NCI-H748 treated with DMSO at 0.1 percent for 48 hours (cell line): ENCODE measurements at regions not wholly inside any gene's neighbourhood (a gene's known extent, or its start where the extent isn't known, plus 50 kb on each side); places are given as distances from the start of the nearest gene placed in this dataset.
"Not testable (repeated sequence)": the region's sequence is repeated elsewhere in the genome, so short reads cannot be mapped to it uniquely, and the experiment has no call there.

ENCODE experiments used
- DNase-seq: peaks from one replicate; lab custom pipeline; 2025; lab: John Stamatoyannopoulos, UW

DNA sequence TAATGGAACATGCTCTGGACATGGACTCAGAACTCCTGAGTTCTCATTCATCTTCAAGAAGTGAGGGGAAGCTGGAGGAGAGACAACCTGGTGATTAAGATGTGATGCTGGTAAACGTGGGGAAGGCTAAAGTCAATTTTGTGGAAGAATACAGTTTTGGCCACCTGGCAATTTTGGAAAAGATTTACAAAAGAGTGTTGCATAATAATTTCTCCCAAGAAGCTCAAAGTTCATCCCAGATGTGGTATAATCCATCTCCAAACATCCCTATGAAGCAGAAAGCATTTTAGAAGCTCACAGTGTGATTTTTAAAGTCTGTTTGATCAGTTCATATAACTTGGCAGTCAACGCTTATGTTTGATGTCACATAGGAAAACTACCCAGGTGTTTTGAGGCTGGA is 208.7 kb downstream of the LMX1A start:
- DNase-seq: no peak

DNA sequence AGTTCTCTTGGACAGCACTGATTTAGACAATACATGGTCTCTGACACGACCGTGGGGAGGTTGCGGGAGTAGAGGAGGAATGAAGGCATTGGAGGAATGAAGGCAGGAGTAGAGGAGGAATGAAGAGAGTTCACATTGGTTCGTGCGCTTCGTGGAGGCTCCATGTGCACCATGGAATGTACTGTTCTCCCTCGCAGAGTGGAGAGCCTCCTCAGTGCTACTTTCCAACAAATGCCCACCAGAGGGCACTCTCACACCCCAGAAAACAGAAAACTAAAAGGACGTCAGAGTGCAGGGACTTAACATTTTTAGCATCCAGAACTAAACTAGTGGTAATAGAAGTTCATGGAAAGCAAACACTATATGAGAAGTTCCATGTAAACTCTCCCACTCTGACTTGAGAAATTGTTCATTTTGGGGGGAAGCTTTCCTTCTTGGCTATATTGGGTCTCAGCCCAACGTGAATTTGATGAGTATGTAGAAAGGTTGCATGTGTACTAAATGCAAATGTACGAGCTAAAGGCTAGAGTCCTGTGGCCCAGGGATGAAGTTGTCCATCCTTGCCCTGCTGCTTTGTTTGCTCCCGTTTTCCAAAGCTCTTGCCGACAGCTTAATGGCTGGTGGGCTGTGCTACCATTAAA is 211.6 kb downstream of the LMX1A start:
- DNase-seq: peak; percentile 59

DNA sequence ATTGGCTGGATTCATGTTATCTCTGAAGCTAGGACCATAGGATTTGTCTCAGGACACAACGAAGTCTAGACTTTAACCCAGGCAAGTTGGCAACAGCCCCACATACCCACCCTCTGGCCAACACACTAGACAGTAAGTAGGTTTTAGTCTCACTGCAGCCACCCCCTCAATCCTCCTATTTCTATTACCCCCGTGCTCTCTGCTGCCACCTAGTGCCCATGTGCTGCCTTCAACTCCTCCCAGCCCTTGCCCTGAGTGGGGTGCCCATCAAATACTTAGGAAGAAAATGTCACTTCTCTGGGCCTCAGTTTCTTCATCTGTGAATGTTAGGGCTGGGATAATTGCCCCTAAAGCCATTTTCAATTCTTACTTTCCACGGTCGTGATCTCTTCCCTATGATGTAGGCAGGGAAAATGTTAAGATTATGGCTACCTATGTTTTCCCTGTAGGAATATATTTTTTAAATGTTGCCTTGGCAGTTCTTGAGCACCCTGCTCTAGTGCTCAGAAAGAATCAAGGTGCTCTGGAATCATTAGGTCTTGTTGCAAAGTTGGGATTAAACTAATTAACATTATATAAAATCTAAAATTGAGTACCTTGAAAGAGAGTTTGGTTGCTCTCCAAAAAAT is 213.0 kb downstream of the LMX1A start:
- peak; percentile 18 for DNase-seq

DNA sequence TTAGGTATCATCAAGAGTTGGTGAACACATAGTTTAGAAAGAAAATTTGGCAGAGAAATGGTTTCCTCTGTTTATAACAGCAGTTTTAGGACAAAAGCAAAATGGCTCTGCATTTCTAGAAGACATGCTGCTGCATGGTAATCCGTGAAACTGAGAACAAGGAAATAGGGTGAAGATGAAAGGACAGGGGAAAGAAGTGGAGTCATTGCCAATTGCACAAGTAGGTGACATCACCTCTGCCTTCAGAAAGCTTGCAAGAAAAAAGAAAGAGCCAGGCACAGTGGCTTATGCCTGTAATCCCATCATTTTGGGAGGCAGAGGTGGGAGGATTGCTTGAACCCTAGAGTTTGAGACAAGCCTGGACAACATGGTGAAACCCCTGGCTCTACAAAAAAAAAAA is 217.6 kb downstream of the LMX1A start:
- no peak for DNase-seq

GRCh38 chr1:165137551-165138316 is 218.8 kb downstream of the LMX1A start:
- DNase-seq: no peak

DNA sequence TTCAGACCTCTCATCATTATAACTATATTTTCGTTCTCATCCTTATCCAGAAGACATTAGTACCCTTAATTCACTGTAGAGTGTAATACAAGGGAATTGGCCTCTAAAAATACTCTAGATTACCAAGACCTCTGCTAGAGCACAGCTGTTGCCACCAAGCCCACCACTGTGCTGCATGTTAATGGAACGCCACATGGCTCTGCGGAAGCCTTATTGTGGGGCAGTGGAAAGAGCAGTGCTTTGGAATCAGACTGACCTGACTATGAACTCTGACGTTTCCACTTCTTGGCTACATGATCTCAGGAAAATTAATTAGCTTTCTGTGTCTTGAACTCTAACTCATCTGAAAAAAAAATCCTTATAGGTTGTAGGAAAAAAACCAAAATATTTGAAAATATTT is 222.1 kb downstream of the LMX1A start:
- DNase-seq: no peak

DNA sequence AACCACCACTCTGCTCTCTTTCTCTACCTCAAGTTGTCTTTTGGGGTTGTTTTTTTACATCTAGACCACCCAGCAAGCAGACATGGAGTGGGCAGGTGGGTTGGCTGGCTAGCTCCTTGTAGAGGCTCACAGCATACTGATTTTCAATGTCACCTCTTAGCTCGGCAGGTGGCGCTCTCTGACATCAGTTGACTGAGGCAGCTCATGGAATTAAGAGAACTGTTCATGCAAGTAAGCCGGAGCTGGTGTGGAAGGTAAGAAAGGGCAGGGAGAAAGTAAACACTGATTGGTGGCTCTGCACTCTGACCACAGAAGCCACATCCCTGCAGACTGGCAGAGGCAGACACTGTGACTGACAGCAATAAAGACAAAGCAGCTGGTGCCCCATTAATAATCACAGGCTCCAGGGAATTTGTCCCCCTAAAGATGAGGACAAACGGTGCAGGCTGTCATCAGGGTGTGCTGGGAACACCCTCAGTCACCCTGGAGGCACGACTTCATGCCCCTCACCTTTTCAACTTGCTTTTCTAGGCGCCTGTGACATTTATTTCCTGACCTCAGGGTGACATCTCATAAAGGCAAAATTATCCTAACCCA is 226.8 kb downstream of the LMX1A start:
- peak; percentile 62 for DNase-seq

DNA sequence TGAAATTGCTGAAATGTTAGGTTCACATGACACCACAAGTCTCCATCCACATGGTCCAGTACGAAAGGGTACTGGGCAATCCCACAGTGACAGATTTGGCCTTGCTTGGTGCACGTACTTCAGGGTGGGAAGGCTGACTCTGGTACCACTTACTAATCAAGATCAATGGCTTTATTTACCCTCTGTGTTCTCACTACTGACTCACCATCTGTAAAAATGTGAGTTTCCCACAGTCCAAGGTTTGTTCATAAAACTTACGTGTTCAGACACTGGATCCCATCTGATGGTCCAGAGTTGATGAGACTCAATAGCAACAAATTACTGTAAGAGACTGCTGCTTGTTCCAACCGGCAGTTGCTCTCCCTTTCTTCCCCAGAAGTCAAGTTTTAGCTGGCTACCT is 231.7 kb downstream of the LMX1A start:
- DNase-seq: no peak

- no peak for DNase-seq
Measured at GRCh38 chr1:165119086-165119485, 237.4 kb downstream of the LMX1A start.

DNA sequence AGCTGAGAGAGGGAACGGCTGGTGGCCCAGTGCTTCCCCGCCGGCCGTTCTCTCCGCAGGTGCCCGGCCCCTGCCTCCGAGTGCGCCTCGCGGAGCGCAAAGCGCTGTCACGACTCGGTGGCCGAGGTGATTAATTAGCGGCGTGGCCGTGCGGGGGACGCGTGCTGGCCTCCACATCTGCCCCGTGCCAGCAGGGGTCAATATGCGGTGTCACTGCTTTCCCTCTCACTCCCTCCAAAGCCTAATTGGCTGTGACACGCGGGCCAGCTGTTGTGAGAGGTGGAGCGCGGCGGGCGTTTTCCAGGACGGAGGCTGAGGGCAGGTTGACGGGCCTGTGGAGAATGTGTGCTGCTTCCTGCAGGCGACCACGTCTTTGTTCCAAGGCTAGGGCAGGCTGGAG is 239.0 kb downstream of the LMX1A start:
- DNase-seq: no peak

DNA sequence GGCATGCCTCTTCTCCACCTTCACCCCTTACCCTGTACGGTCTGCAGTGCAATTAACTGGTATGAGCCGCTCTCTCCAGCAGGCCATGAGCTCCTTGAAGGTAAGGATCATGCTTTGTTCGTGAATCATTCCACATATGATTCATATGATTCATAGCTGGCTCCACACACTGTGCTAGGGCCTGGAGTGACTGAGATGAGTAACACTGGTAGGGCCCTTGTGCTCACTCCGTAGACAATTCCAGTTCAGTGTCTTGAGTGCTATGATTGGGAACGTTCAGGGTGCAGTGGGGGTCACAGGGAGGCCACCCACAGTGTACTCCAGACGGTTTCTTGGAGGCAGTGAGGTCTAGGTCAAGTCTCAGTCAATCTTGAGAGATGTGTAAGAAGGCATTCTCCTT is 239.8 kb downstream of the LMX1A start:
- no peak for DNase-seq

DNA sequence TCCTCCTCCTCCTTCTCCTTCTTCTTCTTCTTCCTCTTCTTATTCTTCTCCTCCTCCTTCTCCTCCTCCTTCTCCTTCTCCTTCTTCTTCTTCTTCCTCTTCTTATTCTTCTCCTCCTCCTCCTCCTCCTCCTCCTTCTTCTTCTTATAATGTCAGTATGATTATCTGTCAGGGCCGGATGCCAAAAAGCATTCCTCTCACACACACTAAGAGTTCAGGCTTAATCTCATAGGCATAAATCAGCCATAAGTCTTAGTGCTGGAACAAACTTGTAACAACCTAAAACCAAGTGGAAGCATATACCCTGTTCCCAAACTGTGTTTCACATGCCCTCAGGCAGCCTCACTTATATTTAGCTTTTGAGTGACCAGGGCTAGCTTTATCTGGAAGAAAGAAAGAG is 240.3 kb downstream of the LMX1A start:
- DNase-seq: no peak

DNA sequence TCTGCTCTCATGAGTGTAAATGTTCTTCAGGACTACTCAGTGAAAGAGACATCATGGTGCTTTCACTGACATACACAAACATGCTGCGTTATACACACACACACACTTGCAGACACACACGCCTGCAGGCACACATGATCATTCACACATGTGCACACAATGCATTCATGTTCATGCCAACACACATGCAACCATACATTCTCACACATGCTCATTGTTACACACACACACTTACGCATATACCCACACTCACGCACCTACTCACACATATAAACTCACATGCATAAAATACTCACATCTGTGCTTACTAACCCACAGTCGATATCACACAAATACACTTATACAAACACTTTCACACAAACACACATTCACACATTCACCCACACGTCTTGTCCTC is 241.6 kb downstream of the LMX1A start:
- no peak for DNase-seq

DNA sequence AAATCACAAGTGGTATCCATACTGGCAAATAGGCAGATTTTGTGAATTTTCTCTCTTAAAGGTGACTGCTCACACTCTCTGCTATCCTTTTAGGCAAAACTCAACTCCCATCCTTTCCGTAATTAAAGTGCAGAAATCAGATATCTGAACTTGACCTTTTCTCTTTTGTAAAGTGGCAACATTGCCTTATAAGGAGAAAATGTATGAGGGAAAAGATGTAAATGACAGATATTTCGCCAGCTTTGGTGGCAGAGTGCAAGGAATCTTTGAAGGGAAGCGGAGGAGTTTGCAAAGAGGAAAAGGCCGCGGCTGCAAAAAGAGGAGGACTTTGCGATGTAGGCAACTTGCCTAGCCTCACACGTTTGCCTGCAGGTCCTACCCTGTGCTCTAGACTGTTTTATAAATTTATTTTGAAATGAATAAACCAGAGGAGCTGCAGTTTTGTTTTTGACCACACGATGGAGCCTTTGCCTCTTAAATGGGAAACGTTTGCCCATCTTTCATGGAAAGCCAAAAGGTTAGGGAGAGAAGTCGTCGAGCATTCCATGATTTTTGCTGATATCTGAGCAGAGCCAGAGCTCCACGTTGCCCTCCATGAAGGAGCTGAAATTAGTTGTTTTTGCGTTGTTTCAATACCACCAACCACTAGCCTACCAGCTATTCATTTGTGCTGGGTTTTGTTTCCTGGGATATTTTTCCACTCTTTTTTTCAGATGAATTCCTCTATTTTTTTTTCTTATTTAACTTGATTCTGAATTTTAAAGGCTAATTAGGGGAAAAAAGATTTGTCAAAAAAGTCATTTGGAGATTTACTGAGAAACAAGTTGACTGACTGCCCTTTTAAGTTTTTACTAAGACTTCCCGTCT is 242.3 kb downstream of the LMX1A start:
- peak; percentile 69 for DNase-seq

DNA sequence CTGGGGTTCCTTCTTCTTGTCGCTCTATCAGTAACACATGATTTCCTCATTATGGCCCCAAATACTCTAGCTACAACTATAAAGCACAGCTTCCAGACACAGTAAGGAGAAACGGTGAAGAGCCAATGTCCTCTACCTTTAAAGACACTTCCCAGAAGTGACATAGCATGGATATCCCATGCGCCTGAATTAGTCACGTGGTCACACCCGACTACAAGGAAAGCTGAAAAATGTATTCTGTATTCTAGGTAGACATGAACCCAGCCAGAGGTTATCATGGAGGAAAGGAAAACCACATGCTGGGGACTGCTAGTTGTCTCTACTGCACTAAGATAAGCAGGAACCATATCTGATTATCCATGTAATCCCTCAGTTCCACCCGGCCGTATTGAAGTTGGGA is 244.3 kb downstream of the LMX1A start:
- no peak for DNase-seq

GRCh38 chr1:165109013-165109412 is 247.5 kb downstream of the LMX1A start:
- DNase-seq: peak; percentile 63

GRCh38 chr1:165092542-165093162 is 263.9 kb downstream of the LMX1A start:
- DNase-seq: not testable (repeated sequence)

- DNase-seq: no peak
Measured at GRCh38 chr1:165080253-165080896, 276.1 kb downstream of the LMX1A start.

DNA sequence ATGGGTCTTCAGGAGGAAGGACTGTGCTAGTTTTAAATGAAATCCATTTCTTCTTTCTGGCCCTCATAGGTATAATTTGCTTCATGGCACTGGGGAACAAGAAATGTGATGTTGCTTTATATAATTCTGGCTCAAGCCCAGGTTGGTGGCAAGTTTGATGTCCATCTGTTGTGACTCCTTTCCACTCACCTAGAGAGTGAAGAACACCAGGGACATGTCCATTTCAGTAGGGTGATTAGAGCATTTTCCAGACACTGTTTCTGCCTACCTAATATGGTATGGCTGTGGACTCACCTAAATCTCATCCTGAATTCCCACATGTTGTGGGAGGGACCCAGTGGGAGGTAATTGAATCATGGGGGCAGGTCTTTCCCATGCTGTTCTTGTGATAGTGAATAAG is 278.1 kb downstream of the LMX1A start:
- DNase-seq: no peak

DNA sequence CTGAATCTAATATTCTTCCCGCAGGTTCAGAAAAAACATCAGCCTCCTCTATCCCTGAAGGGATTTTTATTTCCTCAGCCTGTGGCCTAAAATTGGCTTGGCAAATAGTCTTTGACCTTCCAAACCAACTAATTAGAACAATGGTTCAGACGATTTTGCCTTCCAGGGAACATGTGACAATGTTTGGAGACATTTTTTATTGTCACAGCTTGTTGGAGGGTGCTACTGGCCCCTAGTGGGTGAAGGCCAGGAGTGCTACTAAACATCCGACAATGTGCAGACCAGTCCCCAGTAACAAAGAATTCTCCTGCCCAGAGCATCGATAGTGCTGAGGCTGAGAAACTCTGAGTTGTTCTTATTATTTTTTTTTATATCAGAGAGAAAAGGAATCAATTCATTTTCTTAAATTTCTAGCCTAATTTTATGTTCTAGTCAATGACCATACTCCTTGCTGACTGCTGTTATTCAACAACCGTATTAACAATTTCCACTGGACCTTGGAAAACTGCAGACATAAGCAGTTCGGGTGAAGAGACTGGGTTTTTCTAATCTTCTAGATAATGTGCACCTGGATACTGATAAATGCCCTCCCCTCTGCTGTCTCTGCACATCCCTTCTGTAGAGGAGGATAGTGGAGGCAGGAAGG is 280.7 kb downstream of the LMX1A start:
- DNase-seq: peak; percentile 23
